Mesodermal cell (in vitro differentiated cells): ENCODE measurements at regions not wholly inside any gene's neighbourhood (a gene's known extent, or its start where the extent isn't known, plus 50 kb on each side); places are given as distances from the start of the nearest gene placed in this dataset.

Experiments used
- H3K27ac ChIP-seq: 2 replicates; pipeline ENCODE4 v1.7.0; 2013; ENCODE audit warnings: mild to moderate bottlenecking, low read depth, low read length, moderate library complexity; ENCODE audit not compliant: severe bottlenecking
- H3K36me3 ChIP-seq: 2 replicates; pipeline ENCODE4 v1.7.1; 2013; ENCODE audit warnings: mild to moderate bottlenecking, low read length, moderate library complexity; ENCODE audit not compliant: control insufficient read depth, insufficient read depth
- H3K4me1 ChIP-seq: one replicate; pipeline ENCODE4 v1.7.1; 2013; ENCODE audit warnings: mild to moderate bottlenecking, low read length; ENCODE audit not compliant: insufficient read depth, control insufficient read depth, poor library complexity, severe bottlenecking
- H3K4me3 ChIP-seq: 2 replicates; pipeline ENCODE4 v1.7.0; 2013; ENCODE audit warnings: low read length, control low read depth, mild to moderate bottlenecking; ENCODE audit not compliant: insufficient read depth, poor library complexity, severe bottlenecking; ENCODE audit errors: extremely low read depth
- H3K9me3 ChIP-seq: 2 replicates; pipeline ENCODE4 v1.7.1; 2013; ENCODE audit warnings: mild to moderate bottlenecking, low read length, moderate library complexity; ENCODE audit not compliant: control insufficient read depth
- WGBS, 2 experiments: methylation state at CpG; one replicate each; pipeline ENCODE4 v1.1.5; 2013; ENCODE audit warnings: missing lambda C conversion rate in 2 of 2; ENCODE audit not compliant: insufficient coverage in 2 of 2; 5-methylcytosine and 5-hydroxymethylcytosine counted together

DNA sequence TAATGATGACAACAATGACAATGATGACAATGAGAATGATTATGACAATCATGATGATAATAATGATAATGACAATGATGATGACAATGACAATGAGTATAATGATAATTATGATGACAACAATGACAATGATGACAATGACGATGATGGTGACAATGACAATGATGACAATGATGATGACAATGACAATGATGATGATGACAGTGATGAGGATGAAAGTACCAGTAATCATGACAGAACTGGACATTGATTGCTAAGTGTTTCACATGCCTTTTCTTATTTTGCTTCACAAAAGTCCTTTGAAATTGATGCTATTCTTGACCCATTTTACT lies 1106.0 kb upstream of the AUTS2 start:
- Histone ChIP-seq H3K4me3 (no peak overlapping the region), H3K36me3 (no peaks in the 10 kb centered on the region), H3K4me1 (no peaks in the 10 kb centered on the region), H3K9me3 (no peaks in the 10 kb centered on the region), H3K27ac (no peak overlapping the region)
- 79 to 94% methylated on average over 1 of the region's 1 CpG for WGBS, 2 experiments

- WGBS, 2 experiments = 86 to 92% methylated on average over 3 of the region's 3 CpGs
- H3K4me1 ChIP-seq = no peaks in the 10 kb centered on the region
- no peak overlapping the region for H3K27ac ChIP-seq
- H3K36me3 ChIP-seq = no peaks in the 10 kb centered on the region
- H3K4me3 ChIP-seq = no peak overlapping the region
- no peaks in the 10 kb centered on the region for H3K9me3 ChIP-seq
Measured at GRCh38 chr7:68503400-68503799, 1094.9 kb upstream of the AUTS2 start.

DNA sequence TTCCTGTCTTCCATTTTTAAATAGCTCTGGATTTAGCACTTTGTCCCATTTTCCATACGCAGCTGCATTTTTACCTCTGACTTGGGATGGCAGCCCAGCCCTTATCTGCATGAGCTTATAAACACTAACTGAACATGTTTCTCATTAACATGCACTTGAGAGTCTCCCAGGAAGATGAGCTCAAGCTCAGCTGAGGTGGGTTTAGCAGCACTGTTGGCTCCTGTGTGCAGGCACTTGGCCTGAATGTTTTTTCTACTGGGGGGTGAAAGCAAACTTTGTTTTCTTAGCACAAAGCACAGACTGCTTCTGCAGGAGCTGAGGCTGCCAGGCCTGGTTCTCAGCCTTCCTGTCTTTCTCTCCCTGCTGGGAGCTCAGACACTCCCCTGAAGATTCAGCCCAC lies 1093.6 kb upstream of the AUTS2 start:
- Histone ChIP-seq H3K9me3 (no peaks in the 10 kb centered on the region), H3K4me1 (no peaks in the 10 kb centered on the region), H3K36me3 (no peaks in the 10 kb centered on the region), H3K4me3 (no peak overlapping the region), H3K27ac (no peak overlapping the region)
- 75 to 94% methylated on average over 1 of the region's 1 CpG for WGBS, 2 experiments

GRCh38 chr7:68505721-68506120 lies 1092.6 kb upstream of the AUTS2 start:
- Histone ChIP-seq H3K9me3 (no peaks in the 10 kb centered on the region), H3K36me3 (no peaks in the 10 kb centered on the region), H3K27ac (no peak overlapping the region), H3K4me3 (no peak overlapping the region), H3K4me1 (no peaks in the 10 kb centered on the region)
- WGBS, 2 experiments = 90 to 100% methylated on average over 2 of the region's 4 CpGs

DNA sequence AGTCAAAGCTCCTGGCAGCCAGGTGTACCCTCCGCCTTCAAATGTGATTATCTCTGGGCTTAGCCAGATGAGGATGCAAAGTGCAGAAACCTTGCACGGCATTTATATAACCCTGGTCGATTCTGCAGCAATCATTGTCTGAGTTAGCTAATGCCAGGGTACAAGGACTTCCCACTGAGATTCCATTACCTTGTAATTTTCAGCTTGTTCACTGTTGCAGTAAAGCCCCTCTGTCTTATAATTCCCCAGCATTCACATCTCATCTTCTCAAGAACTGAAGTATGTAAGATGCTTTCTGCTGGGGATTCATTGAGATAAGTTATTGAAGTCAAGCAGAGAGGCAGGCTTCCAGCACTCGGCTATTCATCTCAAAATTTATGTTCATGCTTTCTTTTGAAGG lies 1090.6 kb upstream of the AUTS2 start:
- Histone ChIP-seq H3K27ac (no peak overlapping the region), H3K9me3 (no peaks in the 10 kb centered on the region), H3K4me1 (no peaks in the 10 kb centered on the region), H3K4me3 (no peak overlapping the region), H3K36me3 (no peaks in the 10 kb centered on the region)
- WGBS, 2 experiments = 89 to 96% methylated on average over 3 of the region's 4 CpGs

GRCh38 chr7:68509054-68509453 lies 1089.2 kb upstream of the AUTS2 start:
- H3K9me3 ChIP-seq = no peaks in the 10 kb centered on the region
- WGBS, 2 experiments = 71 to 86% methylated on average over 1 to 3 of the region's 3 CpGs
- H3K4me3 ChIP-seq = no peak overlapping the region
- H3K4me1 ChIP-seq = no peaks in the 10 kb centered on the region
- H3K36me3 ChIP-seq = no peaks in the 10 kb centered on the region
- H3K27ac ChIP-seq = no peak overlapping the region

DNA sequence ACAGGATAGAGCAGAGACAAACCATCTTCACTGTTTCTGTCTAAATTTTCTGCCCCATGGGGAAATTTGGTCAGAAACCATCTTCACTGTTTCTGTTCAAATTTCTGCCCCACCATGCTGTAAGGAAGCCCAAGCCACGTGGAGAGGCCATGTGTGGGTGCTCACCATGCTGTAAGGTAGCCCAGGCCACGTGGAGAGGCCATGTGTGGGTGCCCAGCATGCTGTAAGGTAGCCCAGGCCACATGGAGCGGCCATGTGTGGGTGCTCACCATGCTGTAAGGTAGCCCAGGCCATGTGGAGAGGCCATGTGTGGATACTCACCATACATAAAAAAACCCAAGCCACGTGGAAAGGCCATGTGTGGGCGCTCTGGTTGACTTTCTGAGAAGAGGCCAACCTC lies 1088.7 kb upstream of the AUTS2 start:
- WGBS, 2 experiments = 81 to 94% methylated on average over 3 to 4 of the region's 5 CpGs
- Histone ChIP-seq H3K36me3 (no peaks in the 10 kb centered on the region), H3K4me1 (no peaks in the 10 kb centered on the region), H3K4me3 (no peak overlapping the region), H3K27ac (no peak overlapping the region), H3K9me3 (no peaks in the 10 kb centered on the region)

- no peaks in the 10 kb centered on the region for H3K36me3 ChIP-seq
- no peaks in the 10 kb centered on the region for H3K4me1 ChIP-seq
- H3K9me3 ChIP-seq = no peaks in the 10 kb centered on the region
- H3K27ac ChIP-seq = no peak overlapping the region
- H3K4me3 ChIP-seq = no peak overlapping the region
- 58 to 64% methylated on average over 6 to 7 of the region's 10 CpGs for whole genome bisulfite sequencing, 2 experiments
Measured at GRCh38 chr7:68511281-68511680, 1087.0 kb upstream of the AUTS2 start.

DNA sequence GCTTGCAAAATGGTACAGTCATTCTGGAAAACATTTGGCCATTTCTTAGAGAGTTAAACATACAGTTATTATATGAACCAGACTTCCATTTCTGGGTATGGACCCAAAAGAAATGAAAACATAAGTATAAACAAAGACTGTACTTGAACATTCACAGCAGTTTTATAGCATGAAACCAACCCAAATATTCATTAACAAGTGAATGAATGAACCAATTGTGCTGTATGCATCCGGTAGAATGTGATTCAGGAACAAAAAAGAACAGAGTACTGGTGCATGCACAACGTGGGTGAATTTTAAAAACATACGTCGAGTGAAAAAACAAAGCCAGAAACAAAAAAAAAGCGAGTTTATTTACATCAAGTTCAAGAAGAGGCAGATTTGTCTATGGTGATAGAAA lies 1085.8 kb upstream of the AUTS2 start:
- Histone ChIP-seq H3K4me3 (no peak overlapping the region), H3K36me3 (no peaks in the 10 kb centered on the region), H3K9me3 (no peaks in the 10 kb centered on the region), H3K4me1 (no peaks in the 10 kb centered on the region), H3K27ac (no peak overlapping the region)
- 90% methylated on average over 5 of the region's 5 CpGs for WGBS, 2 experiments

GRCh38 chr7:68518060-68518459 lies 1080.2 kb upstream of the AUTS2 start:
- Histone ChIP-seq H3K4me3 (no peak overlapping the region), H3K9me3 (no peaks in the 10 kb centered on the region), H3K27ac (no peak overlapping the region), H3K36me3 (no peaks in the 10 kb centered on the region), H3K4me1 (no peaks in the 10 kb centered on the region)
- WGBS, 2 experiments = 100% methylated on average over 1 of the region's 4 CpGs; no CpG with 5 or more reads in 1 of the 2 experiments

DNA sequence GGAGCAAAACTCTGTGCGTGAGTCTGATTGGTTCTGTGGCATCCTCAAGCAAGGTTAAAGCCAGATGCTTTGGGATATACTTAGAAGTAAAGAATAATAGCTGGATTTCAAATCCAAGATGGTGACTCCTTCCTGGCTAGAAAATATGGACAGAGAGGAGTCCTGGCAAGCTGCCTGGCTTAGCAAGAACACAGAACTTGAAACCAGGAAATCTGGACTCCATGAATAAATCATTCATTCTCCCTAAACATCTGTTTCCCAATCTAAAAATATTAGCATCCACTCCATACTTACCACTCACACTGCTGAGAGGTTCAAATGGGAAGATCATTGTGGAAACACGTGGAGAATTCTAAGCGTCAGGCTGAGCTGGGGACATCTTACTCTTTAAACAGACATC lies 1074.1 kb upstream of the AUTS2 start:
- H3K9me3 ChIP-seq = no peaks in the 10 kb centered on the region

DNA sequence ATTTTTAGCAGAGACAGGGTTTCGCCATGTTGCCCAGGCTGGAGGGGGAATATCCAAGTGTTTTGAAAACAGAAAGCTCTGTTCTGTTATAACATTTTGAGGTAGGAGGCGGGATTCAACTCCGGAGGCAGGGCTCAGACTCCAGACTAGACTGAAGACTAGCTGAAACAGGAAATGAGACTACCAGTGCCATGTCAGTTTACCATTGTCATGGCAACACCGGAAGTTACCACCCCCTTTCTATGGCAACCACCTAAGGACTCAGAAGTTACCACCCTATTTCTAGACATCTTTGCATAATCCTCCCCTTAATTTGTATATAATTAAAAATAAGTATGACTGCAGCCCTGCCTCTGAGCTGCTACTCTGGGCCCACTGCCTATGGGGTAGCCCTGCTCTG lies 1069.1 kb upstream of the AUTS2 start:
- H3K27ac ChIP-seq = no peak overlapping the region
- no peaks in the 10 kb centered on the region for H3K4me1 ChIP-seq

More for the DNA sequence above, 1074.1 kb upstream of the AUTS2 start:
- 92 to 100% methylated on average over 1 to 2 of the region's 3 CpGs for WGBS, 2 experiments
- no peaks in the 10 kb centered on the region for H3K36me3 ChIP-seq
- H3K27ac ChIP-seq = no peak overlapping the region
- no peak overlapping the region for H3K4me3 ChIP-seq
- no peaks in the 10 kb centered on the region for H3K4me1 ChIP-seq

More for the DNA sequence above, 1069.1 kb upstream of the AUTS2 start:
- 86 to 93% methylated on average over 2 to 3 of the region's 4 CpGs for WGBS, 2 experiments
- no peaks in the 10 kb centered on the region for H3K9me3 ChIP-seq
- no peaks in the 10 kb centered on the region for H3K36me3 ChIP-seq
- H3K4me3 ChIP-seq = no peak overlapping the region
